ENCODE measurements at regions not wholly inside any gene's neighbourhood (a gene's known extent, or its start where the extent isn't known, plus 50 kb on each side); places are given as distances from the start of the nearest gene placed in this dataset.

DNA sequence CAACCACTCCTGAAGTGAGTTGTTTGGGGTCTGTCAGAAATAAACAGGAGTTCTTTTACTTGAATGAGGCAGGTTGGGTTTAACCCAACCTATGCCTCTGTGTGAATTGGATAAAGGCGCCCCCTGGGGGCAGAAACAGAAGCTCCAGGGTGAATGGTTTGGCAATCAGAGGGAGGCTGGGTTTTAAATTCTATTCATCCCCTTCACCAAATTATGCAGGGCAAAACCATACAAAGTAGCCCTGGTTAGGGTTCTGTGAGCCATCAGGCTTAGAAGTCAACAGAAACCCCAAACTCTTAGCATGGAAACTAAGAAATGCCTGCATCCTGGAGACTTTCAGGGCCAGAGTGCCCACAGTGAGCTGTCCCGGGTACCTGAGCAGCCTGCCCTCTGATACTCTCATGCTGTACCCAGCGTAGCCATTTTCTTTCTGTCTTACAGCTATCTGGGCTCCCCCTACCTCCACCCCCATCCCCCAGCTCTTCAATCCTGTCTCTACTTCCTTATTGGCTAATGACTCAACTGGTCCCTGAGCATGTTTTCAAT lies 241.5 kb downstream of the ICOS start:
- no peak for TF ChIP-seq POLR2A (IDR thresholded peaks at IDR 0.05)
- TF ChIP-seq, protein P1, sequence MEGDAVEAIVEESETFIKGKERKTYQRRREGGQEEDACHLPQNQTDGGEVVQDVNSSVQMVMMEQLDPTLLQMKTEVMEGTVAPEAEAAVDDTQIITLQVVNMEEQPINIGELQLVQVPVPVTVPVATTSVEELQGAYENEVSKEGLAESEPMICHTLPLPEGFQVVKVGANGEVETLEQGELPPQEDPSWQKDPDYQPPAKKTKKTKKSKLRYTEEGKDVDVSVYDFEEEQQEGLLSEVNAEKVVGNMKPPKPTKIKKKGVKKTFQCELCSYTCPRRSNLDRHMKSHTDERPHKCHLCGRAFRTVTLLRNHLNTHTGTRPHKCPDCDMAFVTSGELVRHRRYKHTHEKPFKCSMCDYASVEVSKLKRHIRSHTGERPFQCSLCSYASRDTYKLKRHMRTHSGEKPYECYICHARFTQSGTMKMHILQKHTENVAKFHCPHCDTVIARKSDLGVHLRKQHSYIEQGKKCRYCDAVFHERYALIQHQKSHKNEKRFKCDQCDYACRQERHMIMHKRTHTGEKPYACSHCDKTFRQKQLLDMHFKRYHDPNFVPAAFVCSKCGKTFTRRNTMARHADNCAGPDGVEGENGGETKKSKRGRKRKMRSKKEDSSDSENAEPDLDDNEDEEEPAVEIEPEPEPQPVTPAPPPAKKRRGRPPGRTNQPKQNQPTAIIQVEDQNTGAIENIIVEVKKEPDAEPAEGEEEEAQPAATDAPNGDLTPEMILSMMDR (IDR thresholded peaks at IDR 0.05), result peak in 3 of 4 experiments; percentile 21 to 39 (median 28)
